SK-N-SH (cell line): ENCODE measurements at regions not wholly inside any gene's neighbourhood (a gene's known extent, or its start where the extent isn't known, plus 50 kb on each side); places are given as distances from the start of the nearest gene placed in this dataset.

ENCODE experiments used
- CTCF ChIA-PET: fragments of 300-600, 350-600 bp; formaldehyde crosslinking; extraction: SDS; loops from one replicate; lab custom pipeline; 2021; lab: Yijun Ruan, JAX
- POLR2A ChIA-PET: fragments of 350-600 bp; sonication (Branson Sonifier 250); formaldehyde crosslinking; extraction: SDS; loops from one replicate; lab custom pipeline; 2020; ENCODE audit warnings: antibody characterized with exemption, inconsistent platforms; lab: Yijun Ruan, JAX
- DNase-seq: peaks from one replicate; pipeline ENCODE4 v3.0.0; 2012
- H2AFZ ChIP-seq: fragments of 200-600 bp; sonication (generic); 2 replicates; pipeline ENCODE4 v1.8.1; 2016; ENCODE audit warnings: antibody characterized with exemption, mild to moderate bottlenecking, low read depth
- H3F3A ChIP-seq: fragments of 200-600 bp; sonication (generic); replicated peaks from 2 replicates; pipeline ENCODE3; 2016; ENCODE audit warnings: antibody characterized with exemption, mild to moderate bottlenecking; ENCODE audit not compliant: insufficient read depth
- H3K27ac ChIP-seq, 2 experiments: fragments of 200-500 bp in 1 of 2; fragments of 200-600 bp in 1 of 2; sonication (Bioruptor generic) in 1 of 2; sonication (generic), shearing (Covaris generic) in 1 of 2; 2 replicates each; pipeline versions ENCODE4 v1.5.1 to v1.6.1; 2014 to 2016; ENCODE audit warnings: low read depth in 2 of 2, inconsistent platforms in 1 of 2, low read length in 1 of 2, mild to moderate bottlenecking in 1 of 2, mixed read lengths in 1 of 2
- H3K27me3 ChIP-seq: fragments of 200-600 bp; sonication (generic), shearing (Covaris generic); 2 replicates; pipeline ENCODE4 v1.6.1; 2016; ENCODE audit warnings: mixed run types; ENCODE audit not compliant: insufficient read depth
- H3K36me3 ChIP-seq, 2 experiments: fragments of 200-500 bp in 1 of 2; fragments of 200-600 bp in 1 of 2; sonication (Bioruptor generic) in 1 of 2; sonication (generic) in 1 of 2; replicated peaks in 1 of 2; 2 replicates each; pipeline versions ENCODE3 to v1.5.1; 2014 to 2016; ENCODE audit warnings: low read length in 1 of 2, mild to moderate bottlenecking in 1 of 2; ENCODE audit not compliant: insufficient read depth in 2 of 2, control insufficient read depth in 1 of 2
- H3K4me1 ChIP-seq, 2 experiments: fragments of 200-500 bp in 1 of 2; fragments of 200-600 bp in 1 of 2; sonication (Bioruptor generic) in 1 of 2; sonication (generic), shearing (Covaris generic) in 1 of 2; 2 replicates each; pipeline versions ENCODE4 v1.5.1 to v1.6.1; 2014 to 2016; ENCODE audit warnings: low read depth in 1 of 2, low read length in 1 of 2, mixed run types in 1 of 2; ENCODE audit not compliant: insufficient read depth in 2 of 2, control insufficient read depth in 1 of 2
- H3K4me2 ChIP-seq: fragments of 200-600 bp; sonication (generic), shearing (Covaris generic); 2 replicates; pipeline ENCODE4 v1.6.1; 2017; ENCODE audit warnings: mixed run types
- H3K4me3 ChIP-seq, 2 experiments: fragments of 200-500 bp in 1 of 2; fragments of 200-600 bp in 1 of 2; sonication (Bioruptor generic) in 1 of 2; sonication (generic), shearing (Covaris generic) in 1 of 2; 2 replicates each; pipeline versions ENCODE4 v1.5.1 to v1.8.1; 2014 to 2016; ENCODE audit warnings: low read depth in 2 of 2, inconsistent platforms in 1 of 2, low read length in 1 of 2, mild to moderate bottlenecking in 1 of 2, mixed read lengths in 1 of 2, moderate library complexity in 1 of 2
- H3K79me2 ChIP-seq: fragments of 200-600 bp; sonication (generic); 2 replicates; pipeline ENCODE4 v1.8.1; 2017; ENCODE audit warnings: mild to moderate bottlenecking; ENCODE audit not compliant: insufficient read depth
- H3K9ac ChIP-seq: fragments of 200-600 bp; sonication (generic); 2 replicates; pipeline ENCODE4 v1.6.1; 2017; ENCODE audit warnings: mixed run types
- H3K9me2 ChIP-seq: fragments of 200-600 bp; sonication (generic); 2 replicates; pipeline ENCODE4 v1.6.1; 2017; ENCODE audit warnings: mixed run types
- H3K9me3 ChIP-seq: fragments of 200-600 bp; sonication (generic); 2 replicates; pipeline ENCODE4 v1.6.1; 2017; ENCODE audit warnings: mixed run types, mild to moderate bottlenecking, moderate library complexity
- H4K20me1 ChIP-seq: fragments of 200-600 bp; sonication (generic); 2 replicates; pipeline ENCODE4 v1.6.1; 2017; ENCODE audit warnings: mild to moderate bottlenecking, mixed run types; ENCODE audit not compliant: insufficient read depth
- CHD2 ChIP-seq: fragments of 150-350 bp; IDR thresholded peaks from 2 replicates; pipeline ENCODE4 v1.6.1; 2018; ENCODE audit warnings: low read length; ENCODE audit not compliant: partially characterized antibody
- ELF1 ChIP-seq: IDR thresholded peaks from 2 replicates; pipeline ENCODE4 v1.4.0; 2012
- EP300 ChIP-seq, 2 experiments: IDR thresholded peaks; 2 replicates each; pipeline versions ENCODE4 v1.4.0 to v1.6.1; 2012; ENCODE audit warnings: borderline replicate concordance in 1 of 2, low read depth in 1 of 2, low read length in 1 of 2
- FOXJ3 ChIP-seq: sonication (generic); formaldehyde crosslinking; IDR thresholded peaks from 2 replicates; pipeline ENCODE4 v1.5.1; 2020; ENCODE audit warnings: mild to moderate bottlenecking, missing genetic modification reagents
- FOXM1 ChIP-seq: IDR thresholded peaks from 2 replicates; pipeline ENCODE4 v1.4.0; 2012; ENCODE audit warnings: low read depth, mild to moderate bottlenecking
- GABPA ChIP-seq: IDR thresholded peaks from 2 replicates; pipeline ENCODE4 v1.4.0; 2012; ENCODE audit warnings: low read depth, mild to moderate bottlenecking
- GATA2 ChIP-seq: sonication (generic); formaldehyde crosslinking; IDR thresholded peaks from 2 replicates; pipeline ENCODE4 v1.5.0; 2020; ENCODE audit warnings: mild to moderate bottlenecking, missing genetic modification reagents
- JUND ChIP-seq: IDR thresholded peaks from 2 replicates; pipeline ENCODE4 v1.4.0; 2012
- NFIC ChIP-seq: IDR thresholded peaks from 2 replicates; pipeline ENCODE4 v1.4.0; 2012; ENCODE audit warnings: borderline replicate concordance
- NRF1 ChIP-seq: IDR thresholded peaks from 2 replicates; pipeline ENCODE4 v1.6.1; 2012; ENCODE audit warnings: low read depth, mild to moderate bottlenecking, low read length
- POLR2AphosphoS5 ChIP-seq: IDR thresholded peaks from 2 replicates; pipeline ENCODE4 v1.6.1; 2012; ENCODE audit warnings: low read depth, low read length
- RCOR1 ChIP-seq: fragments of 150-350 bp; IDR thresholded peaks from 2 replicates; pipeline ENCODE4 v1.6.1; 2017; ENCODE audit warnings: antibody characterized with exemption, low read length
- RXRA ChIP-seq: IDR thresholded peaks from 2 replicates; pipeline ENCODE4 v1.4.0; 2012; ENCODE audit warnings: low read depth, mild to moderate bottlenecking, borderline replicate concordance
- SIN3A ChIP-seq: IDR thresholded peaks from 2 replicates; pipeline ENCODE4 v1.6.1; 2012; ENCODE audit warnings: low read depth, mild to moderate bottlenecking, low read length, moderate library complexity, borderline replicate concordance
- SMC3 ChIP-seq: IDR thresholded peaks from 2 replicates; pipeline ENCODE4 v1.6.1; 2012; ENCODE audit warnings: low read depth, low read length, improper control_type of control experiment
- TAF1 ChIP-seq: IDR thresholded peaks from 2 replicates; pipeline ENCODE4 v1.6.1; 2012; ENCODE audit warnings: low read depth, mild to moderate bottlenecking, low read length, moderate library complexity, borderline replicate concordance
- TCF12 ChIP-seq: IDR thresholded peaks from 2 replicates; pipeline ENCODE4 v1.4.0; 2012
- TEAD4 ChIP-seq: IDR thresholded peaks from 2 replicates; pipeline ENCODE4 v1.4.0; 2012; ENCODE audit warnings: mild to moderate bottlenecking, borderline replicate concordance; ENCODE audit not compliant: insufficient read depth
- YY1 ChIP-seq: IDR thresholded peaks from 2 replicates; pipeline ENCODE4 v1.4.0; 2012; ENCODE audit warnings: low read depth, mild to moderate bottlenecking
- WGBS: methylation state at CpG from one replicate; pipeline ENCODE4 v1.1.6; 2017; ENCODE audit warnings: low lambda C conversion rate; 5-methylcytosine and 5-hydroxymethylcytosine counted together
- TF ChIP-seq, protein P1 (sequence below): IDR thresholded peaks from 2 replicates; pipeline ENCODE4; 2012
- TF ChIP-seq, protein P2 (sequence below): IDR thresholded peaks from 2 replicates; pipeline ENCODE4 v1.4.0; 2012; ENCODE audit warnings: low read depth, borderline replicate concordance
- TF ChIP-seq, protein P3 (sequence below): IDR thresholded peaks from 2 replicates; pipeline ENCODE4 v1.6.1; 2012; ENCODE audit warnings: mild to moderate bottlenecking, low read depth, low read length, moderate library complexity
- TF ChIP-seq, protein P4 (sequence below): IDR thresholded peaks from 2 replicates; pipeline ENCODE4 v1.4.0; 2012; ENCODE audit warnings: low read depth, borderline replicate concordance

DNA sequence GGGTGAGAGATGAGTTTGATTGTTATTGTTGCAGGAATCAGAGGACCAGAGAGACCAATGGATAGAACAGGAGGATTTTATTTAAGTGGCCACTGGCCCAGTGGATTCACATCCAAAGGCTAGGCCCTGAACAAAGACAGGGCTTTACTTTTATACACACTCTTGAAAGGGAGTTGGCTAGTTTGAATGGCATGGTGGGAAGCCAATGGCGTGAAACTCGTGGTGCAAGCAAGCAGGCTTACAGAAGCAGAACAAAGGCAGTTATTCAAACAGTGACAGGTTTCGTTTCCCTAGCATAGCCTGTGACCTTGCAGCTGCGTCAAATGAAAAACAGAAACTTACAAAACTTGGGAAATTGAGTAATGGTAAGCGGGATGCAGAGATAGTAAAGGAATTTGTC lies 110.2 kb upstream of the PRDX4 start:
- Histone ChIP-seq H4K20me1 (no peaks in the 10 kb centered on the region), H3K4me3 (no peak overlapping the region), H3K9ac (no peak overlapping the region), H3K4me2 (no peak overlapping the region), H3K9me3 (no peaks in the 10 kb centered on the region), H3F3A (no peaks in the 10 kb centered on the region), H3K4me1 (no peaks in the 10 kb centered on the region), H3K27ac (no peak overlapping the region), H3K36me3 (no peaks in the 10 kb centered on the region), H3K9me2 (no peaks in the 10 kb centered on the region), H3K79me2 (no peaks in the 10 kb centered on the region), H2AFZ (no peak overlapping the region), H3K27me3 (no peaks in the 10 kb centered on the region)
- ChIA-PET POLR2A (no interaction called here), CTCF (no interaction called here)
- TF ChIP-seq POLR2AphosphoS5 = no peak
- TF ChIP-seq TCF12 = no peak
- no peak for TF ChIP-seq CHD2
- TF ChIP-seq, protein P1, sequence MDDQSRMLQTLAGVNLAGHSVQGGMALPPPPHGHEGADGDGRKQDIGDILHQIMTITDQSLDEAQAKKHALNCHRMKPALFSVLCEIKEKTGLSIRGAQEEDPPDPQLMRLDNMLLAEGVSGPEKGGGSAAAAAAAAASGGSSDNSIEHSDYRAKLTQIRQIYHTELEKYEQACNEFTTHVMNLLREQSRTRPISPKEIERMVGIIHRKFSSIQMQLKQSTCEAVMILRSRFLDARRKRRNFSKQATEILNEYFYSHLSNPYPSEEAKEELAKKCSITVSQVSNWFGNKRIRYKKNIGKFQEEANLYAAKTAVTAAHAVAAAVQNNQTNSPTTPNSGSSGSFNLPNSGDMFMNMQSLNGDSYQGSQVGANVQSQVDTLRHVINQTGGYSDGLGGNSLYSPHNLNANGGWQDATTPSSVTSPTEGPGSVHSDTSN = no peak
- no peak for TF ChIP-seq RXRA
- TF ChIP-seq SIN3A = no peak
- TF ChIP-seq FOXM1 = no peak
- TF ChIP-seq, protein P2, sequence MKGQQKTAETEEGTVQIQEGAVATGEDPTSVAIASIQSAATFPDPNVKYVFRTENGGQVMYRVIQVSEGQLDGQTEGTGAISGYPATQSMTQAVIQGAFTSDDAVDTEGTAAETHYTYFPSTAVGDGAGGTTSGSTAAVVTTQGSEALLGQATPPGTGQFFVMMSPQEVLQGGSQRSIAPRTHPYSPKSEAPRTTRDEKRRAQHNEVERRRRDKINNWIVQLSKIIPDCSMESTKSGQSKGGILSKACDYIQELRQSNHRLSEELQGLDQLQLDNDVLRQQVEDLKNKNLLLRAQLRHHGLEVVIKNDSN = no peak
- TF ChIP-seq TEAD4 = no peak
- TF ChIP-seq, protein P3, sequence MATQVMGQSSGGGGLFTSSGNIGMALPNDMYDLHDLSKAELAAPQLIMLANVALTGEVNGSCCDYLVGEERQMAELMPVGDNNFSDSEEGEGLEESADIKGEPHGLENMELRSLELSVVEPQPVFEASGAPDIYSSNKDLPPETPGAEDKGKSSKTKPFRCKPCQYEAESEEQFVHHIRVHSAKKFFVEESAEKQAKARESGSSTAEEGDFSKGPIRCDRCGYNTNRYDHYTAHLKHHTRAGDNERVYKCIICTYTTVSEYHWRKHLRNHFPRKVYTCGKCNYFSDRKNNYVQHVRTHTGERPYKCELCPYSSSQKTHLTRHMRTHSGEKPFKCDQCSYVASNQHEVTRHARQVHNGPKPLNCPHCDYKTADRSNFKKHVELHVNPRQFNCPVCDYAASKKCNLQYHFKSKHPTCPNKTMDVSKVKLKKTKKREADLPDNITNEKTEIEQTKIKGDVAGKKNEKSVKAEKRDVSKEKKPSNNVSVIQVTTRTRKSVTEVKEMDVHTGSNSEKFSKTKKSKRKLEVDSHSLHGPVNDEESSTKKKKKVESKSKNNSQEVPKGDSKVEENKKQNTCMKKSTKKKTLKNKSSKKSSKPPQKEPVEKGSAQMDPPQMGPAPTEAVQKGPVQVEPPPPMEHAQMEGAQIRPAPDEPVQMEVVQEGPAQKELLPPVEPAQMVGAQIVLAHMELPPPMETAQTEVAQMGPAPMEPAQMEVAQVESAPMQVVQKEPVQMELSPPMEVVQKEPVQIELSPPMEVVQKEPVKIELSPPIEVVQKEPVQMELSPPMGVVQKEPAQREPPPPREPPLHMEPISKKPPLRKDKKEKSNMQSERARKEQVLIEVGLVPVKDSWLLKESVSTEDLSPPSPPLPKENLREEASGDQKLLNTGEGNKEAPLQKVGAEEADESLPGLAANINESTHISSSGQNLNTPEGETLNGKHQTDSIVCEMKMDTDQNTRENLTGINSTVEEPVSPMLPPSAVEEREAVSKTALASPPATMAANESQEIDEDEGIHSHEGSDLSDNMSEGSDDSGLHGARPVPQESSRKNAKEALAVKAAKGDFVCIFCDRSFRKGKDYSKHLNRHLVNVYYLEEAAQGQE = no peak
- TF ChIP-seq NFIC = no peak
- no peak for TF ChIP-seq TAF1
- TF ChIP-seq GATA2 (CRISPR knock-in tag) = no peak
- TF ChIP-seq GABPA = no peak
- DNase-seq = no peak
- WGBS = 23% methylated on average over 5 of the region's 5 CpGs

DNA sequence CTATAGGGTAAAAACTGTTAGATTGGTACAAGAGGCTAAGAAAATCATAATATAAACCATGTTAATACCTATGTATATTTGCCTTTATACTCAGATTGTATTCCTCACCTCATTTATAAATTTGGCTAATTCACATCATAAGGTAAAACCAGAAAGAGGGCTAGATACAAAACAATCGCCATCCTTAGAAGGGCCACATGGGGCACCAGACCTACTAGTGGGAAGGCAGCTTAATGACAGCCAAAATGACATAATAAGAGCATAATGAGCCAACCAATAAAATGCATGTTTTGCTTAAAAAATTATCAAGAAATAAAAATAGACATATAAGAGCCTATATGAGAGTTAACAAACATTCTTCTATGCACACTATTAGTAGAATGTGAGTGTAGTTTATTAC lies 107.3 kb upstream of the PRDX4 start:
- H4K20me1 ChIP-seq = no peaks in the 10 kb centered on the region
- no peaks in the 10 kb centered on the region for H3K4me1 ChIP-seq
- no peak overlapping the region for H3K27ac ChIP-seq
- H3K79me2 ChIP-seq = no peaks in the 10 kb centered on the region
- DNase-seq = no peak
- no peaks in the 10 kb centered on the region for H3K9me3 ChIP-seq
- POLR2A ChIA-PET = no interaction called here
- no peak overlapping the region for H3K4me2 ChIP-seq
- H2AFZ ChIP-seq = no peak overlapping the region
- H3K4me3 ChIP-seq = no peak overlapping the region
- H3K36me3 ChIP-seq = no peaks in the 10 kb centered on the region
- H3K9ac ChIP-seq = no peak overlapping the region
- no peaks in the 10 kb centered on the region for H3F3A ChIP-seq
- no peaks in the 10 kb centered on the region for H3K9me2 ChIP-seq
- H3K27me3 ChIP-seq = no peaks in the 10 kb centered on the region
- 15% methylated on average over 1 of the region's 1 CpG for WGBS
- CTCF ChIA-PET = interaction anchor here (1.2 kb wide), 1 partner anchor 158 kb away, joined by 3 read pairs; no protein-coding TSS in a partner anchor
- TF ChIP-seq TEAD4 (no peak), EP300 (IDR thresholded peaks at IDR 0.05; ENCODE audit: borderline replicate concordance in 1 of 2, low read depth in 1 of 2, low read length in 1 of 2) (no peak), RCOR1 (no peak), SMC3 (no peak), FOXJ3 (CRISPR knock-in tag) (no peak), YY1 (no peak), ELF1 (no peak), RXRA (no peak), NRF1 (no peak), JUND (no peak)
- TF ChIP-seq, protein P4, sequence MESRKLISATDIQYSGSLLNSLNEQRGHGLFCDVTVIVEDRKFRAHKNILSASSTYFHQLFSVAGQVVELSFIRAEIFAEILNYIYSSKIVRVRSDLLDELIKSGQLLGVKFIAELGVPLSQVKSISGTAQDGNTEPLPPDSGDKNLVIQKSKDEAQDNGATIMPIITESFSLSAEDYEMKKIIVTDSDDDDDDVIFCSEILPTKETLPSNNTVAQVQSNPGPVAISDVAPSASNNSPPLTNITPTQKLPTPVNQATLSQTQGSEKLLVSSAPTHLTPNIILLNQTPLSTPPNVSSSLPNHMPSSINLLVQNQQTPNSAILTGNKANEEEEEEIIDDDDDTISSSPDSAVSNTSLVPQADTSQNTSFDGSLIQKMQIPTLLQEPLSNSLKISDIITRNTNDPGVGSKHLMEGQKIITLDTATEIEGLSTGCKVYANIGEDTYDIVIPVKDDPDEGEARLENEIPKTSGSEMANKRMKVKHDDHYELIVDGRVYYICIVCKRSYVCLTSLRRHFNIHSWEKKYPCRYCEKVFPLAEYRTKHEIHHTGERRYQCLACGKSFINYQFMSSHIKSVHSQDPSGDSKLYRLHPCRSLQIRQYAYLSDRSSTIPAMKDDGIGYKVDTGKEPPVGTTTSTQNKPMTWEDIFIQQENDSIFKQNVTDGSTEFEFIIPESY = no peak
- TF ChIP-seq, protein P2 = no peak
